LHCN-M2 (cell line): ENCODE measurements at regions not wholly inside any gene's neighbourhood (a gene's known extent, or its start where the extent isn't known, plus 50 kb on each side); places are given as distances from the start of the nearest gene placed in this dataset.
A peak's percentile ranks its signal among the peaks of the same experiment; 100 is the strongest.

Experiments
- DNase-seq: peaks from one replicate; pipeline ENCODE4 v3.0.0-alpha.2; 2012; ENCODE audit warnings: low read depth

- DNase-seq, result no peak
These were observed 85.2 kb downstream of the NR2F2 start for GRCh38 chr15:96415513-96416217.

GRCh38 chr15:96416218-96416933, 85.9 kb downstream of the NR2F2 start:
- DNase-seq, result no peak

GRCh38 chr15:96416934-96417759, 86.6 kb downstream of the NR2F2 start:
- no peak for DNase-seq

- no peak for DNase-seq
These were observed 87.2 kb downstream of the NR2F2 start for GRCh38 chr15:96417760-96418130.

- DNase-seq, result no peak
These were observed 87.6 kb downstream of the NR2F2 start for GRCh38 chr15:96418146-96418545.

- DNase-seq, result peak; percentile 8
These were observed 90.7 kb downstream of the NR2F2 start for GRCh38 chr15:96421178-96421601.

- no peak for DNase-seq
These were observed 91.6 kb downstream of the NR2F2 start for GRCh38 chr15:96422125-96422524.

- DNase-seq, result no peak
These were observed 94.2 kb downstream of the NR2F2 start for GRCh38 chr15:96424674-96425073.

- peak; percentile 79 for DNase-seq
These were observed 98.2 kb downstream of the NR2F2 start for GRCh38 chr15:96428742-96429141.

- no peak for DNase-seq
These were observed 101.3 kb downstream of the NR2F2 start for GRCh38 chr15:96431786-96432185.

GRCh38 chr15:96435022-96435421, 104.5 kb downstream of the NR2F2 start:
- no peak for DNase-seq

GRCh38 chr15:96435841-96436240, 105.3 kb downstream of the NR2F2 start:
- DNase-seq, result no peak

- DNase-seq, result no peak
These were observed 110.5 kb downstream of the NR2F2 start for GRCh38 chr15:96440978-96441377.

GRCh38 chr15:96442076-96442475, 111.6 kb downstream of the NR2F2 start:
- DNase-seq, result no peak

GRCh38 chr15:96444865-96445264, 114.4 kb downstream of the NR2F2 start:
- DNase-seq, result no peak

- DNase-seq, result no peak
These were observed 118.4 kb downstream of the NR2F2 start for GRCh38 chr15:96448923-96449322.

GRCh38 chr15:96457841-96458240, 127.3 kb downstream of the NR2F2 start:
- no peak for DNase-seq

- no peak for DNase-seq
These were observed 129.6 kb downstream of the NR2F2 start for GRCh38 chr15:96460106-96460505.

GRCh38 chr15:96462768-96463750, 132.6 kb downstream of the NR2F2 start:
- DNase-seq, result peak; percentile 6

- no peak for DNase-seq
These were observed 136.0 kb downstream of the NR2F2 start for GRCh38 chr15:96466389-96466947.

- no peak for DNase-seq
These were observed 137.5 kb downstream of the NR2F2 start for GRCh38 chr15:96468036-96468435.
